ENCODE measurements at regions not wholly inside any gene's neighbourhood (a gene's known extent, or its start where the extent isn't known, plus 50 kb on each side); places are given as distances from the start of the nearest gene placed in this dataset.

DNA sequence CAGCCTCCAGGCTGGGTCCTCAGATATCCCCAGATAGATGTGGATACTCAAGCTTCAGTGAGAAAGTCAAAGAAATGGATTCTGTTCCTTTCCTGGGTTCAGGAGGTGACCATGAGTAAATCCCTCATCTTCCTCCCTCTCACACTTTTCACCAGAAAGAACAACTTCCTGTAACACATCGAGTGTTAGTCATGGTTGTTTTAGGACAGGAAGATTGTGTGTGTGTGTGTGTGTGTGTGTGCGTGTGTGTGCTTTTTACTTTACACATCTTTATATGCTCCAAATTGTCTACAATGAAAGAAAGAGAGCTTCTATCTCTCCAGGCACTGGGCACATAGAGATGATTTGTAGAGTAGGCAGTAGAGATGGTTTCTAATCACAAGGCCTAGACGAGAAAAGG, 139.9 kb downstream of the TBXT start:
- H3K27ac ChIP-seq (ENCODE audit: extremely low read length, insufficient read depth, low read length) = no peak overlapping the region
- no TSS peak for BruUV-seq (replicated peaks)
- ChIA-PET POLR2A (no interaction called here), CTCF (ENCODE audit: low intra/inter-chr PET ratio, low total read pairs) (no interaction called here)
- no peaks in the 10 kb centered on the region for H3K36me3 ChIP-seq (replicated peaks in 1 of 2; ENCODE audit: control insufficient read depth in 1 of 2, insufficient read depth in 2 of 2, low read length in 2 of 2)
- no peak overlapping the region for H3K9ac ChIP-seq (ENCODE audit: insufficient read depth, low read depth, low read length)
- H4K20me1 ChIP-seq (ENCODE audit: insufficient read depth, low read length) = no peaks in the 10 kb centered on the region
- 26% methylated on average over 3 of the region's 3 CpGs for WGBS (ENCODE audit: low lambda C conversion rate)
- no peak overlapping the region for H3K4me2 ChIP-seq (ENCODE audit: low read depth, low read length)
- DNase-seq (ENCODE audit: low spot score) = no peak
- intact Hi-C loops (cut with micrococcal nuclease; ENCODE audit: unreplicated experiment) (no loop called here), in situ Hi-C loops (cut with HindIII; ENCODE audit: extremely low pct_ligation_motif_present, low pct_unique_long_range_greater_than_20kb) (no loop called here)
- no peaks in the 10 kb centered on the region for H3K4me1 ChIP-seq (ENCODE audit: insufficient read depth, low read length)
- FAIRE-seq = no peak
- peaks cover 2 to 19% of the 10 kb centered on the region in 2 experiments for H3K27me3 ChIP-seq (ENCODE audit: control insufficient read depth in 1 of 2, insufficient read depth in 2 of 2, low read length in 2 of 2)
- H3K4me3 ChIP-seq (replicated peaks in 1 of 3; ENCODE audit: insufficient read depth in 1 of 3, low read depth in 2 of 3, low read length in 3 of 3) = no peak overlapping the region
- H3K79me2 ChIP-seq (ENCODE audit: insufficient read depth, low read length) = no peaks in the 10 kb centered on the region
- H2AFZ ChIP-seq (ENCODE audit: low read length) = no peak overlapping the region
- no peak for ATAC-seq
- TF ChIP-seq KAT7 (CRISPR knock-in tag; IDR thresholded peaks at IDR 0.05; ENCODE audit: borderline replicate concordance) = no peak
- TF ChIP-seq, protein P1, sequence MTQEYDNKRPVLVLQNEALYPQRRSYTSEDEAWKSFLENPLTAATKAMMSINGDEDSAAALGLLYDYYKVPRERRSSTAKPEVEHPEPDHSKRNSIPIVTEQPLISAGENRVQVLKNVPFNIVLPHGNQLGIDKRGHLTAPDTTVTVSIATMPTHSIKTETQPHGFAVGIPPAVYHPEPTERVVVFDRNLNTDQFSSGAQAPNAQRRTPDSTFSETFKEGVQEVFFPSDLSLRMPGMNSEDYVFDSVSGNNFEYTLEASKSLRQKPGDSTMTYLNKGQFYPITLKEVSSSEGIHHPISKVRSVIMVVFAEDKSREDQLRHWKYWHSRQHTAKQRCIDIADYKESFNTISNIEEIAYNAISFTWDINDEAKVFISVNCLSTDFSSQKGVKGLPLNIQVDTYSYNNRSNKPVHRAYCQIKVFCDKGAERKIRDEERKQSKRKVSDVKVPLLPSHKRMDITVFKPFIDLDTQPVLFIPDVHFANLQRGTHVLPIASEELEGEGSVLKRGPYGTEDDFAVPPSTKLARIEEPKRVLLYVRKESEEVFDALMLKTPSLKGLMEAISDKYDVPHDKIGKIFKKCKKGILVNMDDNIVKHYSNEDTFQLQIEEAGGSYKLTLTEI (CRISPR knock-in tag; conservative IDR thresholded peaks at IDR 0.05) = no peak
- TF ChIP-seq ZNF460 (CRISPR knock-in tag; IDR thresholded peaks at IDR 0.05; ENCODE audit: borderline replicate concordance) = no peak
- TF ChIP-seq ZNF83 (CRISPR knock-in tag; IDR thresholded peaks at IDR 0.05; ENCODE audit: borderline replicate concordance) = no peak
- TF ChIP-seq, protein P2, sequence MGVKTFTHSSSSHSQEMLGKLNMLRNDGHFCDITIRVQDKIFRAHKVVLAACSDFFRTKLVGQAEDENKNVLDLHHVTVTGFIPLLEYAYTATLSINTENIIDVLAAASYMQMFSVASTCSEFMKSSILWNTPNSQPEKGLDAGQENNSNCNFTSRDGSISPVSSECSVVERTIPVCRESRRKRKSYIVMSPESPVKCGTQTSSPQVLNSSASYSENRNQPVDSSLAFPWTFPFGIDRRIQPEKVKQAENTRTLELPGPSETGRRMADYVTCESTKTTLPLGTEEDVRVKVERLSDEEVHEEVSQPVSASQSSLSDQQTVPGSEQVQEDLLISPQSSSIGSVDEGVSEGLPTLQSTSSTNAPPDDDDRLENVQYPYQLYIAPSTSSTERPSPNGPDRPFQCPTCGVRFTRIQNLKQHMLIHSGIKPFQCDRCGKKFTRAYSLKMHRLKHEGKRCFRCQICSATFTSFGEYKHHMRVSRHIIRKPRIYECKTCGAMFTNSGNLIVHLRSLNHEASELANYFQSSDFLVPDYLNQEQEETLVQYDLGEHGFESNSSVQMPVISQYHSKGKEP (CRISPR knock-in tag; IDR thresholded peaks at IDR 0.05) = no peak
- no peaks in the 10 kb centered on the region for H3K9me3 ChIP-seq (ENCODE audit: low read length)
